TTC549 (cell line): ENCODE measurements at regions not wholly inside any gene's neighbourhood (a gene's known extent, or its start where the extent isn't known, plus 50 kb on each side); places are given as distances from the start of the nearest gene placed in this dataset.

Experiments
- FAIRE-seq: peaks from 2 replicates; lab custom pipeline; 2012; peaks lifted over from hg19 to GRCh38; lab: Jason Lieb, UNC

- no peak for FAIRE-seq
Observed at GRCh38 chr2:128921751-128922150, 603.1 kb upstream of the HS6ST1 start.

DNA sequence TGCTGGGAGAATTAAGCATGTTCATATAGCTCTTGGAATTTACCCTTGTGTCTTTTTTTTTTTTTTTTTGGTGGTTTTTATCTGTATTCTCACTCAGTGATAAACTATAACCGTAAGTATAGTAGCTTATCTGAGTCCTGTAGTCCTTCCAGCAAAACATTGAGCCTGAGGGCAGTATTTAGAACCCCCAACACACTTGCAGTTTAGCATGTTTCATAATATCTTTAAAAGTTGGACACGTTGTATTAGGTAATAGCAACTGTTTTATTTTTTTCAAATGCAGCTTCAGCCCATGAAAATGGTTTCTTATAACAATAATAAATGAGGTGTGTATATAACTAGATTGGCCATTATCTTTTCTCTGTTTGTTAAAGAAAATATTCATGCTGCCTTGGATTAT lies 603.5 kb upstream of the HS6ST1 start:
- no peak for FAIRE-seq

DNA sequence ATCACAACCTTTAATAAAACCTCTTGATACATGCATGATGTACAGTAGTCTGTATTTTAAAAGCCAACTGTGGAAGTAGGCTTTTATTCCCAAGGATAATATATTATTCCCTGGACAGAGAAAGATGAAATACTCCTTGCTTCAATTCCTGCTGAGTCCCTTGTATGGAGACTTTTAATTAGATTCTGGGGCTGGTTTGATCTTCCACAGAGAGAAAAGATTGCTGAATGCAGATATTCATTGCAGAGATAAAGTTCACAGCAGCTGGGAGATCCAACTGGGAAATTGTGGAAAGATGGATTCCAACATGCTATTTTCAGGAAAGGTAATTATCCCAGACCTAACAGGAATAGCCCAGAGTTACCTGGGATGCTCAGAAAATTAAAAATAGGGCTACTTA lies 607.0 kb upstream of the HS6ST1 start:
- FAIRE-seq: no peak

DNA sequence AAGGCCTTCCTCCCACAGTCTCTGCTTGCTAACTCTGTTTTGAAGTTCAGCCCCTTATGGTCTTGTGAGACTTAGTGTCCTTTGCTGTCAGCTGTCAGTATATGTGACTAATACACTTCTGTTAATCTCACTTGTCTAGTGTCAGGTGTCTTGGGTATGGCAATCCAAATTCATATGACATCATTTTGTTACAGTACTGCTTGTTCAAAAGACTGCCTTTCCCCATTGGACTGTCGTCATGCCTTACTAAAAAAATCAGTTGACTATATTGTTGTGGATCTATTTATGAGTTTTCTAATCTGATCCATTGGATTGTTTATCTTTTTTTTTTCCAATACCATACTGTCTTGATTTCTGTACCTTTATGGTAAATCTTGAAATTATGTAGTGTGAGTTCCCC lies 611.4 kb upstream of the HS6ST1 start:
- no peak for FAIRE-seq

DNA sequence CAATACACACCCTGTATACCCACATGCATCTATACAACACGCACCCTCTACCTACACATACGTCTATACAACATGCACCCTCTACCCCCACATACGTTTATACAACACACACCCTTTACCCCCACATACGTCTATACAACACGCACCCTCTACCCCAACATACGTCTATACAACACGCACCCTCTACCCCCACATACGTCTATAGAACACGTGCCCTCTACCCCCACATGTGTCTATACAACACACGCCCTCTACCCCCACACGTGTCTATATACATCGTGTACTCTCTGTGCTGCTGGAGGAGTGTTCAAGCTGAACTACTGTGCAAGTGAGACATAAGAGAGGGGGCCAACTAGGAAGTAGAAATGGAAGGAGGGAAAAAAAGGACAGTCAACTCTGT lies 621.7 kb upstream of the HS6ST1 start:
- FAIRE-seq: no peak

GRCh38 chr2:128941751-128942150 lies 623.1 kb upstream of the HS6ST1 start:
- FAIRE-seq: no peak

DNA sequence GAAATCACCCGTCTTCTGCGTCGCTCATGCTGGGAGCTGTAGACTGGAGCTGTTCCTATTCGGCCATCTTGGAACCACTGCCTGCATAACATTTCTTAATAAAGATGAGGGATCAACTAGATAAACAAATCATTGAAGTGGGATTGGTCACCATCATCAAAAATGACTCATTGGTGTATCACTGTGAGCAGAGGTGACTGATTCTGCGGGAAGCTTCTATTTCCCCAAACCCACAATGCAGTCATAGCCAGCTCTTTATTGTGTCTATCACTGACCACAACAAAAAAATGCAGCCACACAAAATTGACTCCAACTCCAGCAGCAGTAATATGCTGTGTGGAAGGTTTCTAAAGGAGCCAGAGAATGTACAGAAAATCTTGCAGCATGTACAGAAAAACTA lies 630.7 kb upstream of the HS6ST1 start:
- FAIRE-seq: no peak

DNA sequence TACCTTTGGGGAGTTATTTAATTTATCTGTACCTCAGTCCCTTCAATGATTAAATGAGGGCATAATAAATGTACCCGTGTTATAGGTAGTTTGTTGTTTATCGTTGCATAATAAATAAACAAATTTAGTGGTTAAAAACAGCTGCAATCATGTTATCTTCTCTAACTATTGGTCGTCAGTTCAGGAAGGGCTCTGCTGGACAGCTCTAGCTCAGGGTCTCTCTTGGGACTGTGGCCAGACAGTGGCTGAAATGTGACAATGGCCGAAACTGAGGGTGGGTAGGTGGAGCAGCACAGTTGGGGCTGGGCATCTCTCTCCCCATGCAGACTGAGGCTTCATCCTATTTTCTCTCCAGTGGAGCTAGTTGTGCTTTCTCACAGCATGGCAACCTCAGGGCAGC lies 632.1 kb upstream of the HS6ST1 start:
- FAIRE-seq: no peak

GRCh38 chr2:128958241-128958640 lies 639.6 kb upstream of the HS6ST1 start:
- FAIRE-seq: no peak

- FAIRE-seq: no peak
Observed at GRCh38 chr2:128967646-128968045, 649.0 kb upstream of the HS6ST1 start.

DNA sequence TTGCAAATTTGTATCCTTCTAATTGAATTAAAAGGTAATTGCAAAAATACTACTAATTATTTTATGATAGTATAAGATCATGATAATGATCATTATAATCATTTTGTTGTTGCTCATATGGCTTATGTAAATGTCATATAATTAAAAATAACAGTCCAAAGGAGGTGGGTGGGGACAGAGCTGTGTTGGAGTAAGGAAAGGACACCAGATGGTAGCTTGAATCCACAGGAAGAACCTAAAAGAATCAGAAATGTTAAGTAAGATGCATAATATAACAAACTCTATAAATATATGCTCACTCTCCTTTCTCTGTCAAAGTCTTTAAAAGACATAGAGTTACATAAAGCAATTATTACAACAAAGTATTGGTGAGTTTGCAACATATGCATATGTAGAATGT lies 650.7 kb upstream of the HS6ST1 start:
- FAIRE-seq: no peak

- FAIRE-seq: no peak
Observed at GRCh38 chr2:128970332-128971116, 651.9 kb upstream of the HS6ST1 start.

DNA sequence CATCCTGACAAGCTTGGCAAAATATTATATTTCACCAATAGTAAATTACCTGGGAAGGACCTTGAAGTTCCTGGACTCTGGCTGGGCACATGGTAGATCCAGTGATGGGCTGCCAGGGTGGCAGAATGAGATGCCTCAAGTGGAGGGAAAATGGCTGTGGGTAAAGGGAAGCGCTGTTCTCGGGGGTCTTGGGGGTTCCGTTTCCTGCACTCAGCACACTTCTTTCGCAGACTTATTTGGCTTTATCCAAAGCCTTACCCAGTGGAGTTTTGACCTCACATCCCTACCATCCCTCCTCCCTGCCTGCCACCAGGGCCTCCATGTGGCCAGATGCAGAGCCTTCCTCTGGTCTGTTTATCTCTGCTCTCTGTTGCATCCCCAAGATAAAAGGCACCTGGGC lies 654.9 kb upstream of the HS6ST1 start:
- FAIRE-seq: no peak

- no peak for FAIRE-seq
Observed at GRCh38 chr2:128978212-128978611, 659.5 kb upstream of the HS6ST1 start.

DNA sequence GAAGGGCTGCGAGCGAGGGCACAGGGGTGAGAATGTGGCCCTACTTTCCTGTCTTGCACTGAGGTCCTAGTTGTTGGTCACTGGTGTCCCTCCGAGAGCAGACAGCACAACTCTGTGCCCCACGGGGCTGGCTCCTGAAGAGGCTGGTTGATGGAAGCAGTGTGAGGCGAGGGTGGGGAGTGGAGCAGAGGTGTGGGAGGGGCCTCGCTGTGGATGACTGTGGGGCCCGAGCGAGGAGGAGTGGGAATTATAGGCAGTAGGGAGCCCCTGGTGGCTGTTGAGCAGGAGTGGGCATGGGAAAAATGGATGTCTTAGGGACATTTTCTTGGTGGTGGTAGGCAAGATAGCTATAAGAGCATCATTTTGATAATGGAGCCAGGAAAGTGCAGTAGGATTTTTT lies 660.5 kb upstream of the HS6ST1 start:
- FAIRE-seq: no peak

DNA sequence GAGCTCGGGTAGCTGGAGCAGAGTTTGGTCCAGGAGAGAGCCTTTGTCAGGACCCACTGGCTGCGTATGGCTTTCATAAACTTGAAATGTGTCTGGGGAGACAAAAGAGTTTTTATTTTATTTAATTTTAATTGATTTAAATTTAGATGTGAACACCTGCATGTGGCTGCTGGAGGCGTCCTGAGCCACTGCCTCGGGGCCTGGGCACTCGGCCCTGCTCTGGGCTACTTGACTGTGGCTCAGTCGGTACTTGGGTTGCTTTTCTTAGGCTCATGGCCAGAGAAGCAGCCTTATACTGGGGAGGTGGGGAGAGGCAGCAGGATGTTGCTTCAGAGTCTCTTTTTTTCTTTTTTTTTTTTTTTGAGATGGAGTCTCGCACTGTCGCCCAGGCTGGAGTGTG lies 661.8 kb upstream of the HS6ST1 start:
- FAIRE-seq: no peak

GRCh38 chr2:128981353-128981752 lies 662.7 kb upstream of the HS6ST1 start:
- FAIRE-seq: no peak

DNA sequence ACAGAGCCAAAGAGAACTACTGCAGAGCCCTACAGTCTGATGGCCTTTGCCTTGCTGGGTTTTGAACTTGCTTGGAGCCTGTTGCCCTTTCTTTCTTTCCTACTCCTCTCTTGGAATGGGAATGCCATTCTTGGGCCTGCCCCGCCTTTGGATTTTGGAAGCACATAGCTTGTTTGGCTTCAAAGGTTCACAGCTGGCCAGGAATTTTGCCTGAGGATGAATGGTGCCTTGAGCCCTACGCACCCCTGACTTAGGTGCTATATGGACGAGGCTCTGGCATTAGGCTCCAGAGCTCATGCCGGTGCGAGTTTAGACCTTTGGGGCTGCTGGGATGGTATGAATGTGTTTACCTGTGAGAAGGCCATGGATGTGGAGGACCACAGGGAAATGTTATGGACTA lies 663.3 kb upstream of the HS6ST1 start:
- FAIRE-seq: no peak

GRCh38 chr2:128982670-128983069 lies 664.0 kb upstream of the HS6ST1 start:
- FAIRE-seq: no peak

DNA sequence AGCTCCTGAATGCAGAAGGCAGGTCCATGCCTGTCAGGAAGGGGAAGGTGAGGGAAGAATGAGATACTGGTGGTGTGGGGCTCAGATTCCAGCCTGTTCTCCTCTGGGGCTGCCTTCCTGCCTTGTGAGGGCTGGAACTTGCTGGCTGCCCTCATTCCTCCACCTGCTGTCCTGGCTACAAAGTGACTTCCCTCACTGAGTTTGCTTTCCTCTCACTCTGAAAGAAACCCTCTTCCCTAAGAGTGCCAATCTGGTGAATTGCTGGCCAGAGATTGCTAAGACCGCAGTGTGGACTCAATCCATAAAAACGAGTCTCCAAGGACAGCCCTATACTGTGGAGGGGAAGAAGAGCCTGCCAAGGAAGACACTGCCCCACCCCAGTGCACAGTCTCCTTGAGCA lies 664.4 kb upstream of the HS6ST1 start:
- no peak for FAIRE-seq

- FAIRE-seq: no peak
Observed at GRCh38 chr2:128984081-128984480, 665.4 kb upstream of the HS6ST1 start.

DNA sequence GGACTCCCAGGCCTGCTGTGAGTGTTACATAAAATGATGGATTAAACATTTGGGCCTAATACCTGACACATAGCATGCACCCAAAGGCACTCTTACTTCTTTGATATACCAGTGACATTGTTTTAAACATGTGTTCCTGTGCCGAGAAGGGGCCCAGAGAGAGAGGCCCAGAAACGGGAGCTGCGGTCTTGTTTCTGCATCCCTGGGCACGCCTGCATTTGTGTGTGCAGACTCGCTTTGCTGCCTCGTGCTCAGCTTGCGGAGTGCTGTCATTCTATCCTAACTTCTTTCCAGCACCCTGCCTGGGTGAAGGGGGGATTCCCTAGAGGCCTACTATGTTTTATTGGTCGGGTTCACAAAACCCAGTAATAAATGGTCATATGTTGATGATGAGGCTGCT lies 666.2 kb upstream of the HS6ST1 start:
- FAIRE-seq: no peak

DNA sequence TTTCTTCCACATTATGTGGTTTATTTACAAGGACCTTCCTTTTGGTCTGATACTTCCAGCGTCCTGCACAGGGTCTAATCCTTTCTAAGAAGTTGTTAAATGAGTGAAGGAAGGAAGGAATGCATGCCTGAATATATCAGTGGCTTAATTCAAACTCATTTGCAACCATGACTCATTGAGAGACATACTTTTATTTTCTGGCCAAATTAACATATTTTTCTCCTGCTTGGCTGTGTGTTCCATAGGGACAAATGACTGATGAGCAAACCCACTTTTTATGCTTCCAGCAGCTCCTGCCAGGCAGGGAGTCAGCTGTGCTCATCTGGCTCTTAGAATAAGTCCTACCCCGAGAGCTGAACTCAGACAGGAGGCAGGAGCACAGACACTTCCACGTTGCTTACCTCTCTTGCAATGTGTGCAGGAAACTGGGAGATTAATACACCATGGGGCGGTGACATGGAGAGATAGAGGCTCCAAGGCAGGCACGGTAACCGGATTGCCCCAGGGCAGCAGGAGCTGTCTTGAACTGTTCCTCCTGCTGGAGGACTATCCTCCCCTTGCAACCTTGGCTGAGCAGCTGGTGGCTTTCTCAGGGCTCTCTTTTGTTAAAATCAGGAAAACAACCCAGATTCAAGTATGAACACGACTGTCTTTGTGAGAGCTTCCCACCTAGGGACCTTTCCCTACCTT lies 667.5 kb upstream of the HS6ST1 start:
- no peak for FAIRE-seq

GRCh38 chr2:128986867-128987268 lies 668.2 kb upstream of the HS6ST1 start:
- no peak for FAIRE-seq
